Fibroblast of lung (primary cell): ENCODE measurements at regions not wholly inside any gene's neighbourhood (a gene's known extent, or its start where the extent isn't known, plus 50 kb on each side); places are given as distances from the start of the nearest gene placed in this dataset.
"Not testable (repeated sequence)": the region's sequence is repeated elsewhere in the genome, so short reads cannot be mapped to it uniquely, and the experiment has no call there.

Source experiments
- CTCF ChIP-seq, 2 donors: IDR thresholded peaks in 1 of 2; conservative IDR thresholded peaks in 1 of 2; 1 replicate in 1 of 2; 2 replicates in 1 of 2; pipeline ENCODE4 v1.5.1; 2011 to 2012; ENCODE audit warnings: low read length in 2 of 2, control low read depth in 1 of 2, inconsistent platforms in 1 of 2, low read depth in 1 of 2, mild to moderate bottlenecking in 1 of 2
- EZH2 ChIP-seq: IDR thresholded peaks from 2 replicates; pipeline ENCODE4 v1.5.1; 2012; ENCODE audit warnings: low read length, control low read depth, mild to moderate bottlenecking; ENCODE audit errors: missing control alignments

- not testable (repeated sequence) for TF ChIP-seq CTCF (conservative IDR thresholded peaks at IDR 0.05 in 1 of 2, IDR thresholded peaks at IDR 0.05 in 1 of 2; ENCODE audit: low read depth in 1 of 2, low read length in 2 of 2); EZH2
These were observed 160.6 kb downstream of the DEFB131A start for GRCh38 chr4:9604893-9605190.
